ENCODE measurements at regions not wholly inside any gene's neighbourhood (a gene's known extent, or its start where the extent isn't known, plus 50 kb on each side); places are given as distances from the start of the nearest gene placed in this dataset.
"Not testable (repeated sequence)": the region's sequence is repeated elsewhere in the genome, so short reads cannot be mapped to it uniquely, and the experiment has no call there.

GRCh38 chr12:94848966-94849365 lies 154.5 kb downstream of the NDUFA12 start:
- Histone ChIP-seq H3K4me1 (ENCODE audit: control insufficient read depth in 3 of 3, insufficient read depth in 2 of 3, low read depth in 1 of 3, low read length in 2 of 3) (no peaks in the 10 kb centered on the region), H3K27ac (ENCODE audit: low read depth in 1 of 3, low read length in 2 of 3) (no peak overlapping the region), H3K27me3 (ENCODE audit: control insufficient read depth in 3 of 3, insufficient read depth in 3 of 3, low read length in 3 of 3) (peaks cover 0 to 4% (median 0%) of the 10 kb centered on the region in 3 donors), H3K9me3 (ENCODE audit: control insufficient read depth in 2 of 2, insufficient read depth in 1 of 2, low read depth in 1 of 2, low read length in 1 of 2) (no peaks in the 10 kb centered on the region), H3K36me3 (ENCODE audit: control insufficient read depth in 3 of 3, insufficient read depth in 2 of 3, low read depth in 1 of 3, low read length in 3 of 3) (no peaks in the 10 kb centered on the region), H3K4me3 (ENCODE audit: low read depth in 1 of 3, low read length in 3 of 3) (no peak overlapping the region)
- DNase-seq (no peak), FAIRE-seq (no peak)
- 76 to 93% (median 87%) methylated on average over 4 of the region's 4 CpGs for WGBS, 3 donors

- no peak for DNase-seq
- Histone ChIP-seq H3K4me1 (ENCODE audit: control insufficient read depth in 3 of 3, insufficient read depth in 2 of 3, low read depth in 1 of 3, low read length in 2 of 3) (no peaks in the 10 kb centered on the region), H3K36me3 (ENCODE audit: control insufficient read depth in 3 of 3, insufficient read depth in 2 of 3, low read depth in 1 of 3, low read length in 3 of 3) (no peaks in the 10 kb centered on the region), H3K27ac (ENCODE audit: low read depth in 1 of 3, low read length in 2 of 3) (no peak overlapping the region), H3K9me3 (ENCODE audit: control insufficient read depth in 2 of 2, insufficient read depth in 1 of 2, low read depth in 1 of 2, low read length in 1 of 2) (no peaks in the 10 kb centered on the region), H3K27me3 (ENCODE audit: control insufficient read depth in 3 of 3, insufficient read depth in 3 of 3, low read length in 3 of 3) (peaks cover 0 to 8% (median 0%) of the 10 kb centered on the region in 3 donors), H3K4me3 (ENCODE audit: low read depth in 1 of 3, low read length in 3 of 3) (no peak overlapping the region)
- FAIRE-seq = no peak
- WGBS, 3 donors = 81 to 91% (median 85%) methylated on average over 8 of the region's 8 CpGs
Observed at GRCh38 chr12:94845110-94845509, 158.4 kb downstream of the NDUFA12 start.

GRCh38 chr12:94844452-94844851 lies 159.0 kb downstream of the NDUFA12 start:
- no peak overlapping the region for H3K27ac ChIP-seq (ENCODE audit: low read depth in 1 of 3, low read length in 2 of 3)
- no peaks in the 10 kb centered on the region for H3K9me3 ChIP-seq (ENCODE audit: control insufficient read depth in 2 of 2, insufficient read depth in 1 of 2, low read depth in 1 of 2, low read length in 1 of 2)
- no peaks in the 10 kb centered on the region for H3K4me1 ChIP-seq (ENCODE audit: control insufficient read depth in 3 of 3, insufficient read depth in 2 of 3, low read depth in 1 of 3, low read length in 2 of 3)
- no peak overlapping the region for H3K4me3 ChIP-seq (ENCODE audit: low read depth in 1 of 3, low read length in 3 of 3)
- peaks cover 0 to 7% (median 0%) of the 10 kb centered on the region in 3 donors for H3K27me3 ChIP-seq (ENCODE audit: control insufficient read depth in 3 of 3, insufficient read depth in 3 of 3, low read length in 3 of 3)
- no peaks in the 10 kb centered on the region for H3K36me3 ChIP-seq (ENCODE audit: control insufficient read depth in 3 of 3, insufficient read depth in 2 of 3, low read depth in 1 of 3, low read length in 3 of 3)
- 90 to 100% (median 98%) methylated on average over 3 of the region's 3 CpGs for WGBS, 3 donors
- FAIRE-seq (no peak), DNase-seq (no peak)

GRCh38 chr12:94841904-94842610 lies 161.4 kb downstream of the NDUFA12 start:
- H3K36me3 ChIP-seq (ENCODE audit: control insufficient read depth in 3 of 3, insufficient read depth in 2 of 3, low read depth in 1 of 3, low read length in 3 of 3) = no peaks in the 10 kb centered on the region
- no peaks in the 10 kb centered on the region for H3K9me3 ChIP-seq (ENCODE audit: control insufficient read depth in 2 of 2, insufficient read depth in 1 of 2, low read depth in 1 of 2, low read length in 1 of 2)
- no peaks in the 10 kb centered on the region for H3K4me1 ChIP-seq (ENCODE audit: control insufficient read depth in 3 of 3, insufficient read depth in 2 of 3, low read depth in 1 of 3, low read length in 2 of 3)
- peaks cover 0 to 4% (median 0%) of the 10 kb centered on the region in 3 donors for H3K27me3 ChIP-seq (ENCODE audit: control insufficient read depth in 3 of 3, insufficient read depth in 3 of 3, low read length in 3 of 3)
- no peak for DNase-seq
- no peak overlapping the region for H3K4me3 ChIP-seq (ENCODE audit: low read depth in 1 of 3, low read length in 3 of 3)
- FAIRE-seq = no peak
- whole genome bisulfite sequencing, 3 donors = 56 to 74% (median 61%) methylated on average over 5 of the region's 5 CpGs
- H3K27ac ChIP-seq (ENCODE audit: low read depth in 1 of 3, low read length in 2 of 3) = no peak overlapping the region

- Histone ChIP-seq H3K27me3 (ENCODE audit: control insufficient read depth in 3 of 3, insufficient read depth in 3 of 3, low read length in 3 of 3) (peaks cover 0 to 4% (median 0%) of the 10 kb centered on the region in 3 donors), H3K4me1 (ENCODE audit: control insufficient read depth in 3 of 3, insufficient read depth in 2 of 3, low read depth in 1 of 3, low read length in 2 of 3) (no peaks in the 10 kb centered on the region), H3K9me3 (ENCODE audit: control insufficient read depth in 2 of 2, insufficient read depth in 1 of 2, low read depth in 1 of 2, low read length in 1 of 2) (no peaks in the 10 kb centered on the region), H3K36me3 (ENCODE audit: control insufficient read depth in 3 of 3, insufficient read depth in 2 of 3, low read depth in 1 of 3, low read length in 3 of 3) (no peaks in the 10 kb centered on the region), H3K27ac (ENCODE audit: low read depth in 1 of 3, low read length in 2 of 3) (no peak overlapping the region), H3K4me3 (ENCODE audit: low read depth in 1 of 3, low read length in 3 of 3) (no peak overlapping the region)
- 56 to 62% (median 60%) methylated on average over 3 of the region's 3 CpGs for WGBS, 3 donors
- DNase-seq (no peak), FAIRE-seq (no peak)
Observed at GRCh38 chr12:94841177-94841576, 162.3 kb downstream of the NDUFA12 start.

GRCh38 chr12:94839347-94839746 lies 164.2 kb downstream of the NDUFA12 start:
- no peak overlapping the region for H3K27ac ChIP-seq (ENCODE audit: low read depth in 1 of 3, low read length in 2 of 3)
- FAIRE-seq (no peak), DNase-seq (no peak)
- H3K9me3 ChIP-seq (ENCODE audit: control insufficient read depth in 2 of 2, insufficient read depth in 1 of 2, low read depth in 1 of 2, low read length in 1 of 2) = no peaks in the 10 kb centered on the region
- H3K4me3 ChIP-seq (ENCODE audit: low read depth in 1 of 3, low read length in 3 of 3) = no peak overlapping the region
- H3K36me3 ChIP-seq (ENCODE audit: control insufficient read depth in 3 of 3, insufficient read depth in 2 of 3, low read depth in 1 of 3, low read length in 3 of 3) = no peaks in the 10 kb centered on the region
- no peaks in the 10 kb centered on the region for H3K4me1 ChIP-seq (ENCODE audit: control insufficient read depth in 3 of 3, insufficient read depth in 2 of 3, low read depth in 1 of 3, low read length in 2 of 3)
- H3K27me3 ChIP-seq (ENCODE audit: control insufficient read depth in 3 of 3, insufficient read depth in 3 of 3, low read length in 3 of 3) = peaks cover 0 to 4% (median 0%) of the 10 kb centered on the region in 3 donors
- 91 to 93% (median 93%) methylated on average over 5 of the region's 5 CpGs for WGBS, 3 donors

- not testable (repeated sequence) for H3K9me3 ChIP-seq (ENCODE audit: control insufficient read depth in 2 of 2, insufficient read depth in 1 of 2, low read depth in 1 of 2, low read length in 1 of 2); FAIRE-seq; H3K27me3 ChIP-seq (ENCODE audit: control insufficient read depth in 3 of 3, insufficient read depth in 3 of 3, low read length in 3 of 3); H3K4me3 ChIP-seq (ENCODE audit: low read depth in 1 of 3, low read length in 3 of 3); H3K27ac ChIP-seq (ENCODE audit: low read depth in 1 of 3, low read length in 2 of 3); DNase-seq; H3K36me3 ChIP-seq (ENCODE audit: control insufficient read depth in 3 of 3, insufficient read depth in 2 of 3, low read depth in 1 of 3, low read length in 3 of 3); H3K4me1 ChIP-seq (ENCODE audit: control insufficient read depth in 3 of 3, insufficient read depth in 2 of 3, low read depth in 1 of 3, low read length in 2 of 3)
- 78 to 87% (median 82%) methylated on average over 13 of the region's 13 CpGs for WGBS, 3 donors
Observed at GRCh38 chr12:94836952-94837670, 166.4 kb downstream of the NDUFA12 start.

GRCh38 chr12:94834036-94834625 lies 169.4 kb downstream of the NDUFA12 start:
- 94 to 97% (median 94%) methylated on average over 14 of the region's 14 CpGs for WGBS, 3 donors
- no peak overlapping the region for H3K27ac ChIP-seq (ENCODE audit: low read depth in 1 of 3, low read length in 2 of 3)
- peaks cover 0 to 24% (median 2%) of the 10 kb centered on the region in 3 donors for H3K4me1 ChIP-seq (ENCODE audit: control insufficient read depth in 3 of 3, insufficient read depth in 2 of 3, low read depth in 1 of 3, low read length in 2 of 3)
- no peak for FAIRE-seq
- H3K27me3 ChIP-seq (ENCODE audit: control insufficient read depth in 3 of 3, insufficient read depth in 3 of 3, low read length in 3 of 3) = no peaks in the 10 kb centered on the region
- no peak overlapping the region for H3K4me3 ChIP-seq (ENCODE audit: low read depth in 1 of 3, low read length in 3 of 3)
- no peaks in the 10 kb centered on the region for H3K36me3 ChIP-seq (ENCODE audit: control insufficient read depth in 3 of 3, insufficient read depth in 2 of 3, low read depth in 1 of 3, low read length in 3 of 3)
- no peaks in the 10 kb centered on the region for H3K9me3 ChIP-seq (ENCODE audit: control insufficient read depth in 2 of 2, insufficient read depth in 1 of 2, low read depth in 1 of 2, low read length in 1 of 2)
- DNase-seq = no peak

Data from small intestine (tissue), 7 donors.